SU-DHL-6 (cell line): ENCODE measurements at regions not wholly inside any gene's neighbourhood (a gene's known extent, or its start where the extent isn't known, plus 50 kb on each side); places are given as distances from the start of the nearest gene placed in this dataset.

ENCODE experiments used
- H2AFZ ChIP-seq: fragments of 200-600 bp; sonication (generic); 2 replicates; pipeline ENCODE4 v1.6.1; 2014; ENCODE audit warnings: low read depth, mild to moderate bottlenecking, moderate library complexity, mixed read lengths, antibody characterized with exemption, low read length; ENCODE audit not compliant: severe bottlenecking
- H3F3A ChIP-seq: fragments of 200-600 bp; shearing (Covaris generic); 2 replicates; pipeline ENCODE4 v1.6.0; 2016; ENCODE audit warnings: antibody characterized with exemption, mild to moderate bottlenecking; ENCODE audit not compliant: insufficient read depth
- H3K27ac ChIP-seq: fragments of 200-600 bp; sonication (generic); 2 replicates; pipeline ENCODE4 v1.5.1; 2016; ENCODE audit warnings: low read depth, mild to moderate bottlenecking, low read length, moderate library complexity, mixed read lengths
- H3K27me3 ChIP-seq: fragments of 200-600 bp; sonication (generic), shearing (Covaris generic); 2 replicates; pipeline ENCODE4 v1.6.0; 2014; ENCODE audit warnings: mild to moderate bottlenecking, low read length
- H3K36me3 ChIP-seq: fragments of 200-600 bp; sonication (generic); 2 replicates; pipeline ENCODE4 v1.6.1; 2014; ENCODE audit warnings: mild to moderate bottlenecking, low read length, mixed read lengths
- H3K4me2 ChIP-seq: fragments of 300-600, 200-600 bp; shearing (Covaris generic), sonication (generic); 2 replicates; pipeline ENCODE4 v1.6.0; 2014; ENCODE audit warnings: low read length, low read depth, mild to moderate bottlenecking; ENCODE audit not compliant: poor library complexity, severe bottlenecking
- H3K4me3 ChIP-seq: fragments of 200-600 bp; sonication (generic); 2 replicates; pipeline ENCODE4 v1.5.1; 2014; ENCODE audit warnings: antibody characterized with exemption, low read length, mild to moderate bottlenecking, mixed read lengths; ENCODE audit not compliant: insufficient read depth, poor library complexity, severe bottlenecking
- H3K79me2 ChIP-seq: fragments of 200-600 bp; sonication (generic); 2 replicates; pipeline ENCODE4 v1.6.1; 2014; ENCODE audit warnings: mild to moderate bottlenecking, low read length, moderate library complexity; ENCODE audit not compliant: insufficient read depth
- H3K9ac ChIP-seq: fragments of 200-600 bp; sonication (generic); 2 replicates; pipeline ENCODE4 v1.7.0; 2014; ENCODE audit warnings: mild to moderate bottlenecking, low read length
- H3K9me2 ChIP-seq: fragments of 200-600 bp; sonication (generic); replicated peaks from 2 replicates; pipeline ENCODE4 v1.6.1; 2014; ENCODE audit warnings: low read length; ENCODE audit not compliant: insufficient read depth
- H3K9me3 ChIP-seq: fragments of 200-600 bp; sonication (generic); 2 replicates; pipeline ENCODE4 v1.6.1; 2014; ENCODE audit warnings: low read length, mixed read lengths; ENCODE audit not compliant: insufficient read depth
- H4K20me1 ChIP-seq: fragments of 200-600 bp; sonication (generic); 2 replicates; pipeline ENCODE4 v1.6.1; 2014; ENCODE audit warnings: low read depth, mild to moderate bottlenecking, antibody characterized with exemption, low read length, moderate library complexity, mixed read lengths
- CTCF ChIP-seq: fragments of 200-600 bp; sonication (generic); IDR thresholded peaks from one replicate; pipeline ENCODE4 v1.5.1; 2017; ENCODE audit warnings: antibody characterized with exemption, mild to moderate bottlenecking, low read length, moderate library complexity; ENCODE audit not compliant: insufficient read depth, poor library complexity, severe bottlenecking
- EZH2phosphoT487 ChIP-seq: fragments of 200-600 bp; sonication (generic), shearing (Covaris generic); conservative IDR thresholded peaks from 2 replicates; pipeline ENCODE4 v1.6.1; 2018; ENCODE audit warnings: mild to moderate bottlenecking, antibody characterized with exemption, low read length, moderate library complexity, mixed read lengths

- Histone ChIP-seq H3K79me2 (no peaks in the 10 kb centered on the region), H3K4me3 (no peak overlapping the region), H3K27me3 (no peaks in the 10 kb centered on the region), H3K4me2 (no peak overlapping the region), H3K9ac (no peak overlapping the region), H3F3A (no peaks in the 10 kb centered on the region), H2AFZ (no peak overlapping the region), H3K9me3 (no peaks in the 10 kb centered on the region), H3K36me3 (no peaks in the 10 kb centered on the region), H3K27ac (no peak overlapping the region), H3K9me2 (no peaks in the 10 kb centered on the region), H4K20me1 (no peaks in the 10 kb centered on the region)
- TF ChIP-seq CTCF (no peak), EZH2phosphoT487 (no peak)
Observed at GRCh38 chr4:28351826-28352225, 1491.2 kb downstream of the STIM2 start.

GRCh38 chr4:28354880-28355656 lies 1494.4 kb downstream of the STIM2 start:
- Histone ChIP-seq H4K20me1 (no peaks in the 10 kb centered on the region), H3K4me2 (no peak overlapping the region), H3K9me3 (no peaks in the 10 kb centered on the region), H3K79me2 (no peaks in the 10 kb centered on the region), H3K27me3 (no peaks in the 10 kb centered on the region), H3F3A (no peaks in the 10 kb centered on the region), H3K27ac (no peak overlapping the region), H3K9ac (no peak overlapping the region), H3K36me3 (no peaks in the 10 kb centered on the region), H2AFZ (no peak overlapping the region), H3K9me2 (no peaks in the 10 kb centered on the region), H3K4me3 (no peak overlapping the region)
- no peak for TF ChIP-seq EZH2phosphoT487
- TF ChIP-seq CTCF = no peak

- Histone ChIP-seq H3K9me3 (no peaks in the 10 kb centered on the region), H3K27me3 (no peaks in the 10 kb centered on the region), H3K9ac (no peak overlapping the region), H3F3A (no peaks in the 10 kb centered on the region), H3K79me2 (no peaks in the 10 kb centered on the region), H3K9me2 (no peaks in the 10 kb centered on the region), H3K27ac (no peak overlapping the region), H4K20me1 (no peaks in the 10 kb centered on the region), H3K4me2 (no peak overlapping the region), H3K36me3 (no peaks in the 10 kb centered on the region), H3K4me3 (no peak overlapping the region), H2AFZ (no peak overlapping the region)
- TF ChIP-seq CTCF (no peak), EZH2phosphoT487 (no peak)
Observed at GRCh38 chr4:28357990-28358389, 1497.3 kb downstream of the STIM2 start.
